ENCODE measurements at regions not wholly inside any gene's neighbourhood (a gene's known extent, or its start where the extent isn't known, plus 50 kb on each side); places are given as distances from the start of the nearest gene placed in this dataset.

- H3K4me3 ChIP-seq (ENCODE audit: low read length) = no peak overlapping the region
- no peaks in the 10 kb centered on the region for H3K9me3 ChIP-seq (ENCODE audit: control insufficient read depth, insufficient read depth, low read length)
- Mint-ChIP-seq H3K36me3 (no peaks in the 10 kb centered on the region), H3K9me3 (peaks cover 7 to 21% of the 10 kb centered on the region in 2 donors), H3K27ac (no peak overlapping the region), H3K4me3 (no peak overlapping the region), H3K27me3 (ENCODE audit: low read depth in 2 of 2) (no peaks in the 10 kb centered on the region), H3K4me1 (no peaks in the 10 kb centered on the region)
- intact Hi-C loops (cut with micrococcal nuclease) = no loop called here
- H3K4me1 ChIP-seq (ENCODE audit: control insufficient read depth, insufficient read depth, low read length) = no peaks in the 10 kb centered on the region
- H3K27ac ChIP-seq (ENCODE audit: low read length) = no peak overlapping the region
- DNase-seq = no peak
- TF ChIP-seq CTCF (IDR thresholded peaks at IDR 0.05) = no peak
- ATAC-seq = no peak
- H3K36me3 ChIP-seq (ENCODE audit: control insufficient read depth, insufficient read depth, low read length) = no peaks in the 10 kb centered on the region
- no peaks in the 10 kb centered on the region for H3K27me3 ChIP-seq (ENCODE audit: control insufficient read depth, insufficient read depth, low read length)
- WGBS (ENCODE audit: insufficient coverage) = 85% methylated on average over 6 of the region's 6 CpGs
Measured at GRCh38 chr12:77377622-77378021, 312.3 kb upstream of the E2F7 start.

- no peak overlapping the region for H3K4me3 Mint-ChIP-seq
- H3K27me3 ChIP-seq (ENCODE audit: control insufficient read depth, insufficient read depth, low read length) = no peaks in the 10 kb centered on the region
- no peak for DNase-seq
- no peaks in the 10 kb centered on the region for H3K36me3 Mint-ChIP-seq
- H3K9me3 ChIP-seq (ENCODE audit: control insufficient read depth, insufficient read depth, low read length) = no peaks in the 10 kb centered on the region
- no peak overlapping the region for H3K27ac Mint-ChIP-seq
- WGBS (ENCODE audit: insufficient coverage) = 20% methylated on average over 1 of the region's 1 CpG
- H3K4me3 ChIP-seq (ENCODE audit: low read length) = no peak overlapping the region
- no peaks in the 10 kb centered on the region for H3K27me3 Mint-ChIP-seq (ENCODE audit: low read depth in 2 of 2)
- no peak overlapping the region for H3K27ac ChIP-seq (ENCODE audit: low read length)
- intact Hi-C loops (cut with micrococcal nuclease) = no loop called here
- H3K36me3 ChIP-seq (ENCODE audit: control insufficient read depth, insufficient read depth, low read length) = no peaks in the 10 kb centered on the region
- no peaks in the 10 kb centered on the region for H3K4me1 Mint-ChIP-seq
- TF ChIP-seq CTCF (IDR thresholded peaks at IDR 0.05) = no peak
- H3K4me1 ChIP-seq (ENCODE audit: control insufficient read depth, insufficient read depth, low read length) = no peaks in the 10 kb centered on the region
- ATAC-seq = no peak
- peaks cover 8 to 18% of the 10 kb centered on the region in 2 donors for H3K9me3 Mint-ChIP-seq
Measured at GRCh38 chr12:77377116-77377515, 311.7 kb upstream of the E2F7 start.

GRCh38 chr12:77374673-77375072, 309.3 kb upstream of the E2F7 start:
- H3K4me1 Mint-ChIP-seq = no peaks in the 10 kb centered on the region
- Histone ChIP-seq H3K9me3 (ENCODE audit: control insufficient read depth, insufficient read depth, low read length) (no peaks in the 10 kb centered on the region), H3K27ac (ENCODE audit: low read length) (no peak overlapping the region), H3K4me1 (ENCODE audit: control insufficient read depth, insufficient read depth, low read length) (no peaks in the 10 kb centered on the region), H3K4me3 (ENCODE audit: low read length) (no peak overlapping the region), H3K36me3 (ENCODE audit: control insufficient read depth, insufficient read depth, low read length) (no peaks in the 10 kb centered on the region), H3K27me3 (ENCODE audit: control insufficient read depth, insufficient read depth, low read length) (no peaks in the 10 kb centered on the region)
- no peak for TF ChIP-seq CTCF (IDR thresholded peaks at IDR 0.05)
- peaks cover 8 to 18% of the 10 kb centered on the region in 2 donors for H3K9me3 Mint-ChIP-seq
- H3K27me3 Mint-ChIP-seq (ENCODE audit: low read depth in 2 of 2) = no peaks in the 10 kb centered on the region
- H3K4me3 Mint-ChIP-seq = no peak overlapping the region
- DNase-seq = no peak
- intact Hi-C loops (cut with micrococcal nuclease) = no loop called here
- no peak overlapping the region for H3K27ac Mint-ChIP-seq
- ATAC-seq = no peak
- 100% methylated on average over 1 of the region's 1 CpG for WGBS (ENCODE audit: insufficient coverage)
- H3K36me3 Mint-ChIP-seq = no peaks in the 10 kb centered on the region

DNA sequence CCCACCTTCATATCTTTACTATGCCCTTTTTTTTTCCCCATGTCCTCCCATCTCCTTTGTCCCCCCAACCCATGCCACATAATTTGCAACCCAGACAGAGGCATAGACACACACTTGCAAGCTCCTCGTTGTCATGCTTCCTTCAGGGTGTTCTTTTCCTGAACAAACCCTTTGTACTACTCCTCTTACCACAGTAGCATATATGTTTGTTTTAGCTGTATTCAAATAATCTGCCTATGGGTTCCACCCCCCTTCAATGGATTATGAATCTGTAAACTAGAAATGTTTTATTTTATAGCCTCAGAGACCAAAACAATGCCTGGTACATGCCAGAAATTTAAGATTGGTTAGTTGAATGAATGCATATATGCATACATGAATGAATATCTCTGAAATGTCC, 307.1 kb upstream of the E2F7 start:
- Mint-ChIP-seq H3K4me1 (no peaks in the 10 kb centered on the region), H3K27ac (no peak overlapping the region), H3K36me3 (no peaks in the 10 kb centered on the region), H3K9me3 (peaks cover 10% of the 10 kb centered on the region in 2 donors), H3K27me3 (ENCODE audit: low read depth in 2 of 2) (no peaks in the 10 kb centered on the region), H3K4me3 (no peak overlapping the region)
- intact Hi-C loops (cut with micrococcal nuclease) = no loop called here
- Histone ChIP-seq H3K27me3 (ENCODE audit: control insufficient read depth, insufficient read depth, low read length) (no peaks in the 10 kb centered on the region), H3K4me1 (ENCODE audit: control insufficient read depth, insufficient read depth, low read length) (no peaks in the 10 kb centered on the region), H3K36me3 (ENCODE audit: control insufficient read depth, insufficient read depth, low read length) (no peaks in the 10 kb centered on the region), H3K9me3 (ENCODE audit: control insufficient read depth, insufficient read depth, low read length) (no peaks in the 10 kb centered on the region), H3K4me3 (ENCODE audit: low read length) (no peak overlapping the region), H3K27ac (ENCODE audit: low read length) (no peak overlapping the region)
- 67% methylated on average over 1 of the region's 1 CpG for WGBS (ENCODE audit: insufficient coverage)
- DNase-seq (no peak), ATAC-seq (no peak)
- TF ChIP-seq CTCF (IDR thresholded peaks at IDR 0.05) = no peak
